ENCODE measurements at regions not wholly inside any gene's neighbourhood (a gene's known extent, or its start where the extent isn't known, plus 50 kb on each side); places are given as distances from the start of the nearest gene placed in this dataset.

DNA sequence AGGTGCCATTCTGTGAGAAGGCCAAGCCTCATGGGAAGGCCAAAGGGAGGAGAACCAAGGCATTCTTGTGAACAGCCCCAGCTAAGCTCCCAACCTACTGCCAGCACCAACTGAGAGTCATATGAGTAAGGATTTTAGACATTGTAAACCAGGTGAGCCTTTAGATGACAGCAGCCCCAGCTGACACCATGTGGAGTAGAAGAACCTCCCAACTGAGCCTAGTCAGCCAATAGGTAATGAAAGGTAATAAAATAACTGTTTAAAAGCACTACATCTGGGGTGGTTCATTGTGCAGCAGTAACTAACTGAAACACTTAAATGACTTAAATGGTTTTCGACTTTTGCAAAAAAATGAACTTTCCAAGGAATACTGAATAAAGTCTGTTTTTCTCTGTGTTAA, 172.6 kb upstream of the KIF2A start:
- intact Hi-C loops (cut with DNase I) = no loop called here
- H3K4me1 ChIP-seq = no peaks in the 10 kb centered on the region
- H3K27ac ChIP-seq = no peak overlapping the region
- H3K36me3 ChIP-seq = no peaks in the 10 kb centered on the region
- H3K27me3 ChIP-seq = peaks cover 0 to 6% (median 0%) of the 10 kb centered on the region in 9 donors
- TF ChIP-seq, protein P1, sequence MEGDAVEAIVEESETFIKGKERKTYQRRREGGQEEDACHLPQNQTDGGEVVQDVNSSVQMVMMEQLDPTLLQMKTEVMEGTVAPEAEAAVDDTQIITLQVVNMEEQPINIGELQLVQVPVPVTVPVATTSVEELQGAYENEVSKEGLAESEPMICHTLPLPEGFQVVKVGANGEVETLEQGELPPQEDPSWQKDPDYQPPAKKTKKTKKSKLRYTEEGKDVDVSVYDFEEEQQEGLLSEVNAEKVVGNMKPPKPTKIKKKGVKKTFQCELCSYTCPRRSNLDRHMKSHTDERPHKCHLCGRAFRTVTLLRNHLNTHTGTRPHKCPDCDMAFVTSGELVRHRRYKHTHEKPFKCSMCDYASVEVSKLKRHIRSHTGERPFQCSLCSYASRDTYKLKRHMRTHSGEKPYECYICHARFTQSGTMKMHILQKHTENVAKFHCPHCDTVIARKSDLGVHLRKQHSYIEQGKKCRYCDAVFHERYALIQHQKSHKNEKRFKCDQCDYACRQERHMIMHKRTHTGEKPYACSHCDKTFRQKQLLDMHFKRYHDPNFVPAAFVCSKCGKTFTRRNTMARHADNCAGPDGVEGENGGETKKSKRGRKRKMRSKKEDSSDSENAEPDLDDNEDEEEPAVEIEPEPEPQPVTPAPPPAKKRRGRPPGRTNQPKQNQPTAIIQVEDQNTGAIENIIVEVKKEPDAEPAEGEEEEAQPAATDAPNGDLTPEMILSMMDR (IDR thresholded peaks at IDR 0.05) = no peak
- no peak for TF ChIP-seq POLR2A (IDR thresholded peaks at IDR 0.05)
- DNase-seq (no peak), ATAC-seq (no peak)
- H3K4me3 ChIP-seq = no peak overlapping the region
- 88 to 90% (median 88%) methylated on average over 1 of the region's 1 CpG for WGBS, 4 donors
- no peaks in the 10 kb centered on the region for H3K9me3 ChIP-seq

GRCh38 chr5:62134811-62135210, 171.2 kb upstream of the KIF2A start:
- 84 to 93% (median 89%) methylated on average over 3 of the region's 3 CpGs for WGBS, 4 donors
- TF ChIP-seq POLR2A (IDR thresholded peaks at IDR 0.05) = no peak
- TF ChIP-seq, protein P1 (IDR thresholded peaks at IDR 0.05) = no peak
- Histone ChIP-seq H3K4me1 (no peaks in the 10 kb centered on the region), H3K27ac (no peak overlapping the region), H3K4me3 (no peak overlapping the region), H3K36me3 (no peaks in the 10 kb centered on the region), H3K27me3 (peaks cover 0 to 14% (median 0%) of the 10 kb centered on the region in 9 donors), H3K9me3 (no peaks in the 10 kb centered on the region)
- no peak for ATAC-seq
- intact Hi-C loops (cut with DNase I) = no loop called here
- no peak for DNase-seq

DNA sequence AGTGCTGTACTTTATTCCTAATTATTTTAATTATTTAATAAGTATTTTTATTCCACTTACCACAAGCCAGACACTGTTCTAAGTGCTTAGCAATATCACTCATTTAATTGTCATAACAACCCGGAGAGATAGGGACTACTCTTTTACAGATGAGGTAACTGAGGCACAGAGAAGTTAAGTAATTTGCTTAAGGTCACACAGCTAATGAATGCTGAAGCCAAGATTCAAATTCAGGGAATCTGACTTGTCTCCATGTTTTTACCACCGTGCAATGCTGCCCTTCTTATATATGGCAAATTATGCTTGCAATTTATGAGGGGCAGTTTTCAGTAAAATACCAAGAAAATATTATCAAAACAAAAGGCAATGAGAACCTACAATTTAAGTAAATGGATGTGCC, 168.4 kb upstream of the KIF2A start:
- Histone ChIP-seq H3K27ac (no peak overlapping the region), H3K27me3 (peaks cover 0 to 27% (median 0%) of the 10 kb centered on the region in 9 donors), H3K4me3 (no peak overlapping the region), H3K4me1 (no peaks in the 10 kb centered on the region), H3K36me3 (no peaks in the 10 kb centered on the region), H3K9me3 (no peaks in the 10 kb centered on the region)
- intact Hi-C loops (cut with DNase I) = no loop called here
- WGBS, 4 donors = 76 to 83% (median 80%) methylated on average over 2 of the region's 2 CpGs
- ATAC-seq = no peak
- TF ChIP-seq POLR2A (IDR thresholded peaks at IDR 0.05) = no peak
- TF ChIP-seq, protein P1 (IDR thresholded peaks at IDR 0.05) = no peak
- no peak for DNase-seq

DNA sequence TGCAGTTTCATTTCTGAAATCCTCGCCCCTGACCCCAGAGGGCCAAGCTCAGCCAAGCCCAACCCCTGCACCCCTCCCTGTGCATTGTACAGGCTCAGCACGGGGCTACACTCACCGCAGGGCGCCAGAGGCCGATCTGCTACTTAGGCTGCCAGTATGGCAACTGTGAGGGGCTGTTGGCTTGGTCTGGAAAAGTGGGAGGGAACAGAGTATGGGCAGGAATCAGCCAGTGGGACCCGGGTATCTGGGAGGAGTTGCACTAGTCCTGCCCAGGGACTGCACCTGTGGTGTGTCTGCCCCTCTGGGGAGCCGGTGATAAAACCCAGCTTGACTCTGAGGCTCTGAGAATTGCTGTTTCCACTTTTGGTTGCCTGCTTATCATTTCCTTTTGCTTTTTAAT, 167.4 kb upstream of the KIF2A start:
- H3K27me3 ChIP-seq = peaks cover 0 to 27% (median 0%) of the 10 kb centered on the region in 9 donors
- H3K27ac ChIP-seq = no peak overlapping the region
- TF ChIP-seq, protein P1 (IDR thresholded peaks at IDR 0.05) = no peak
- no peak for TF ChIP-seq POLR2A (IDR thresholded peaks at IDR 0.05)
- no peaks in the 10 kb centered on the region for H3K36me3 ChIP-seq
- H3K4me3 ChIP-seq = no peak overlapping the region
- no peak for DNase-seq
- H3K9me3 ChIP-seq = no peaks in the 10 kb centered on the region
- peak in 1 of 4 donors; percentile 27 for ATAC-seq
- intact Hi-C loops (cut with DNase I) = no loop called here
- WGBS, 4 donors = 27 to 34% (median 33%) methylated on average over 5 to 7 of the region's 7 CpGs
- no peaks in the 10 kb centered on the region for H3K4me1 ChIP-seq
